Activated T-helper 1 cell treated with anti-CD3 and anti-CD28 coated beads, Interleukin-2, amount 50 U/mL, for 16 hours (primary cell): ENCODE measurements at regions not wholly inside any gene's neighbourhood (a gene's known extent, or its start where the extent isn't known, plus 50 kb on each side); places are given as distances from the start of the nearest gene placed in this dataset.
A peak's percentile ranks its signal among the peaks of the same experiment; 100 is the strongest.
"Not testable (repeated sequence)": the region's sequence is repeated elsewhere in the genome, so short reads cannot be mapped to it uniquely, and the experiment has no call there.

Experiments used
- DNase-seq, 2 donors: peaks; one replicate each; pipeline ENCODE4 v3.0.0-alpha.2; 2020; ENCODE audit warnings: low read depth in 1 of 2, low spot score in 1 of 2

DNA sequence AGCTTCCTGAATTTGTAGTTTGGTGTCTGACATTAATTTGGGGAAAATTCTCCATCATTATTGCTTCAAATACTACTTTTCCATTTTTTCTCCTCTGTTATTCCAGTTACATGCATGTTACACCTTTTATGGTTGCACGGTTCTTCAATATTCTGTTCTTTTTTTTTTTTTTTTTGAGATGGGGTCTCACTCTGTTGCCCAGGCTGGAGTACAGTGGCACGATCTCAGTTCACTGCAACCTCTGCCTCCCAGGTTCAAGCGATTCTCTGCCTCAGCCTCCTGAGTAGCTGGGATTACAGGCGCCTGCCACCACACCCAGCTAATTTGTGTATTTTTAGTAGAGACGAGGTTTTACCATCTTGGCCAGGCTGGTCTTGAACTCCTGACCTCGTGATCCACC is 109.4 kb upstream of the XIST start:
- not testable (repeated sequence) for DNase-seq

DNA sequence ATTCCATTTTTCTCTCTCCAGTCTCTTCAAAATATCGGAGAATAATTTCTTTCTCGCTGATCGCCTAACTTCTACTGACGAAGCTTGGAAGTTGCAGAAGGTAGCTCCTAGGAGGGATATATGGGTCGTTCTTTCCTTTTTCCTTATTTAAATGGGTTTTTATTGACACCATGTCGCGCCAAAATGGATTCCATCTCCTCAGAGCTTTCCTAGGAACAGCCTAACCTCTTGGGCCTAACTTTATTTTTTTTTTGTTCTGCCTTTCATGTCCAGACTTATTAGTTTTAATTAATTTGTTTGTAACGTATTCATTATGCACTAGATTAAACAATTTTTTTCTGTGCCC is 92.0 kb upstream of the XIST start:
- DNase-seq: no peak

DNA sequence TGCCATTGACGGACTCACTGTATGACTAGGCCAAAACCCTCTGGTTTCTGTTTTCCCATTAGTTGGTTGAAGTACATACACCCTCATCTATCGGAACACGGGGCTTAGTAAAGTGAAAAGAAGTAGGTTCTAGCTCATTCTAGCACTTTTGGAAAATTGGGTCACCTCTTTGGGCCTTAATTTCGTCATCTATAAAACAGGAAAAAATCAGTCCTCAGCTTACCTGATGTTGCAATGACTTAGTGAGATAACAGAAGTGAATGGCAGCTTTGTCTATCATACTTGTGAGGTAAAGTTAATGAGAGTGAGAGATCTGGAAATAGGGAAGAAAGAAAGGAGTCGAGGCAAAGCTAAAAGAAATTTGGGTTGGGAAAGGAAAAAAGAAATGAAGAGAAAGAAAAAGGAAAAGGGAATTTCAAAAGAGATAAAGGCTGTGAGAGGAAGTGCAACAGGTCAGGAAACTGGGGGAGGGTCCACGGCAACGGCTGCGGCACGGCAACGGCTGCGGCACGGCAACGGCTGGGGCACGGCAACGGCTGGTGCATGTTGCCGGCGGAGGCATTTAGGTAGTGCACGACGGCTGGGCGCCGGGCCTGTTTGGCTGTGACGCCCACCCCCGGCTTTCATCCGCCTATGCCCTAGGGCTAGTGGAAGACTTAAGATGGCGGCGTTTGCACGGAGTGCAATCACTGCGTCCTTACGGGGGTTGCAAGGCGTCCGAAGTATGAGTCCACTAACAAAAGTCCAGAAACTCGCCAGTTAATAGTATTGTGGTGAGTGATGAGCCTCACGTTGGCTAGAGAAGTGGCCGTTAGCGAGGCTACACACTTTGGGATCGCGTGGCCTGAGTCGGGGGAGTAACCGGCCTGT is 91.4 kb upstream of the XIST start:
- DNase-seq: peak; percentile 56 to 83

DNA sequence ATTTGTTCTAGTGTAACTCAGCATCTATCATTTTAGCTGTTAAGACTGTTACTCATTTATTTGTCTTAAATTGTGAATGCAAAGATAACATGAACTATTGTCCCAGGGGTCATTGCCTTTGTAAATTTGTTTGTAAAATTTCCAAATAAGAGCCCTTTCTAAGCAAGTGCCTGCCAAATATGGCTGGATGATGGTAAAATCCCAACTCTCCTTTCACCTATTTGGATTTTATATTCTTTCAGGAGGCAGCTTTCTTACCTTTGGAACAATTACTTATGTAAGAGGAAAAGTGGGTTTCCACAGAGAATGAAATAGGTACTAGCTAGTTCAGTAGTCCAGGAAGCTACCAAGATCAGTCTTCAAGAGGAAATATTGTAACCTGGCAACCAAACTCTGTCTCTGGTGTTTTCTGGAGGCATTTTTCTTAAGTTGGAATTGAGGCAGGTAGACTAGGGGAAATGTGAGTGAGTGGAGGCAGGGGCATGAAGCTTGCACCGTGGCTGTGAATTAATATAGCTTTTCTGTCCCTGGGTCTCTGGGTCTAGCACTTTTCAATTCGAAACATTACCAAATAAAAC is 88.5 kb upstream of the XIST start:
- no peak for DNase-seq

DNA sequence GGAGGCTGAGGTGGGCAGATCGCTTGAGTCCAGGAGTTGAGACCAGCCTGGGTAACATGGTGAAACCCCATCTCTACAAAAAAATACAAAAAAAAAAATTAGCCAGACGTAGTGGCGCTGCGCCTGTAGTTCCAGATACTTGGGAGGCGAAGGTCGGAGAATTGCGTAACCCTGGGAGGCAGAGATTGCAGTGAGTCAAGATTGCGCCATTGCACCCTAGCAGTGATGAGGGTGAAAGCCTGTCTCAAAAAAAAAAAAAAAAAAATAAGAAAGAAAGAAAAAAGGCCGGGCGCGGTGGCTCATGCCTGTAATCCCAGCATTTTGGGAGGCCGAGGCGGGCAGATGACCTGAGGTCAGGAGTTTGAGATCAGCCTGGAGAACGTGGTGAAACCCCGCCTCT is 85.3 kb upstream of the XIST start:
- not testable (repeated sequence) for DNase-seq

DNA sequence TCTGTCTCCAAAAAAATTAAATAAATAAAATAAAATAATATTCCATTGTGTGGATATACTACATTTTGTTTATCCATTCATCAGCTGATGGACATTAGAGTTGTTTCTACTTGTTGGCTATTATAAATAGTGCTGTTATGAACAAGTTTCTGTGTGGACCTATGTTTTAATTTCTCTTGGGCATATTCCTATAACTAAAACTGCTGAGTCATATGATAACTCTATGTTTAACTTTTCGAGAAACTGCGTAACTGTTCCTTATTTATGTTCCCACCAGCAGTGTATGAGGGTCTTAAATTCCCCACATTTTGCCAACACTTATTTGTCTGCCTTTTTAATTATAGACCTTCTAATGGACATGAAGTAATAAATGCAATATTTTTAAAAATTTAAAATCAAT is 80.0 kb upstream of the XIST start:
- DNase-seq: no peak

DNA sequence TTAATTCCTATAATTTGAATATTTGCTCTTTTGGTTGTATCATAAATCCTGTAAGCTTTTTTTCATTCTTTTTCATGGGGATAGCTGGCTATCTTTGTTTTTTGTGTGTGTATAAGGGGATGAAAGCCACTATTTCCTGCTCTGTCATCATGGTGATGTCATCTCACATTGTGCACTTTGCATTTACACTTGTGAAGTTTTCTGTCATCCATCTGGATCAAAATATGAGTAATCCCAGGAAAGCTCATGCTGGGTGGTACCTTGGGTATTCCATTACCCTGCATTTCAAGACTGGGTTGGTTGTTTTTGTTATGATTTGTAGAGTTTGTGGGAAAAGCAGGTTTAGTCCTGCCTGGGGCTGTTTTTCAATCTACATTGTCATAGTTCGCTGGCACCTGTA is 77.8 kb upstream of the XIST start:
- no peak for DNase-seq

DNA sequence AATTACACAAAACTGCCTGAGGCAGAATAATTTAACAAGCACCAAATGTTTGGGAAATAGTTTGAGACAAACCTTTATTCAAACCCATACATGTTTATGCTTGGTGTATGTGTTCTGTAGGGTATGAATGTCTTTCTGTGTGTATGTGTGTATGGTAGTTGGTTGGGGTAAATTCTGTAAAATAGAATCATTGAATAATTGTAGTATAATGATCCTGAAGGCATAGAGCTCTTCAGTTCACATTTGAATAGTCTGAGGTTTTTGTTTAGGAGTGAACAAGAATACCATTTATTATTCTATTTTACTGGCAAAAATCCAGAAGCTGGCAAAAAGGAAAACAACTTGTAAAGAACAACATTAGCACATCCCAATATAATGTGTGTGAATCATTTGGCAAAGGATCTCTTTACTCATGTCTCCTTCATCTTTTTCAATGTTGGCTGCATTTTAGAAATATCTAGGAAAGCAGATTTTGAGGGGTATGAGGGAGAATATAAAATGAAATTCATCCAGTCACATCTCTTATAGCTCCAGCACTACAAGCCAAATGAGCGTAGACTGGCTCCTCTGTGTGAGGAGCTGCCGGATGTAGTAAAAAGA is 70.4 kb upstream of the XIST start:
- no peak for DNase-seq

DNA sequence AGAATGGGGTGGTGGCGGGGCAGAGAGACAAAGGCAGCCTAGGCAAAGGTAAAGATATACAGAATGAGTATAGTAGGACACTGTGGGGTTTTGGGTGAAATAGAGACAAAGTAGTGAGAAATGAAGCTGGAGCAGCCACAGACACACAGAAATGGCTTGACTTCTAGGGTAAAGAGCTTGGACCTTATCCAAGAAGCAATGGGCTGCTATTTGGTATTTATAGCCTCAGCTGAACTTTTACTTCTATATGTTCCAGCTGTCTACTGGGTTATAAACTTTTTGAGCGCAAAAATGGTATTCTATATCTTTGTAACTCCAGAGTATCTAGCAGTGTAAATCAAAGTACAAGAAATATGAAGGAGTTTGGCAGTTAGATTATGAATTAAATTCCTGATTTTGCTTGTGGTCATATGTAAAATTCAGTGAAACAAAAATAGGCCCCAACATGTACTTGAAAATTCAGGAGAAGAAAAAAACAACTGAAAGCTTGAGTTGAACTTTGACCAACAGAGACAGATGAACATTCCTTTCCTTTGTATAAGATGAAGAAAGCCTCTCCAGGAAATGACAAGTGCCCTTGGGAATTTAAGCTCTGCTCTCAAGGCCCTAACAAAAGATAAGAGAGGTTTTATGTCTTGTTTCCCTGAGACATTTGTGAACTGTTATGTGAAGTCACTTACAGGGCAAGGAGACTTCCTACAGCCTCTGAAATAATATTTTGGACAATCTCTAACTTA is 64.6 kb upstream of the XIST start:
- no peak for DNase-seq

DNA sequence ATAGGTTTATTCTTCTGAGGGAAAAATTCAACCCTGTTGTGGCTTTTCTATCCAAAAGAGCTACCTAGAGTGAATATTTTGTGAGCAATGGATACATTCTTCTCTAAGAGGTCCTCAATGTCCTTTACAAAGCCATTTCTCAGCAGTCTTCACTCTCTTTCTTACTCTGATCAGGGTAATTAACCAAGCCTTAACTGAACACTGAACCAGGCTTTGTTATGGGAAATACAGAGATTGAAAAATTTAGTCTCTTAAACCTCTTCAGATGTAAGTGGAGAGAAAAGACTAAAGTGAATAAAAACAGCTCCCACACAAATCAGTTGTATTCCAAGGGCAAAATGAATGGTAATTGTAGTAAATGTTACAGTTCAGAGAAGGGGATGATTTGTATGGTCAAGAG is 64.0 kb upstream of the XIST start:
- DNase-seq: no peak

DNA sequence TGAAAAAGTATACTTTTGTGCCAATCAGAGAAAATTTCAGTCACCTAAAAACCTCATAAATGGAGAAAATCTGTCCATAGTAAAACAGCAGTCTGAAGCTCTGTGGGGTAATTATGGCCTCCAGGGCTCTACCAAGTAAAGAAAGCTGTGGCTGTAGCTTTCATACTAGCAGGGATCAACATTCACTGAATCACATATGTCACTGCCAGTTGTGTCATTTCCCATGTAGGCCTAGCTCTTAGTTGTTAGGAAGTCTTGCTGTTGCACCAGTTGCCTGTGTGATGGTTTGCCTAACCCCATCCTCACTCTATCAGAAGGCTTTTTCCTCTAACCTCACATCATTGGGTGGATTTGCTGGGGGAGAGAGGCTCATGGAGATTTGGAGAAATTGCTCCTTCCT is 62.3 kb upstream of the XIST start:
- DNase-seq: not testable (repeated sequence)

DNA sequence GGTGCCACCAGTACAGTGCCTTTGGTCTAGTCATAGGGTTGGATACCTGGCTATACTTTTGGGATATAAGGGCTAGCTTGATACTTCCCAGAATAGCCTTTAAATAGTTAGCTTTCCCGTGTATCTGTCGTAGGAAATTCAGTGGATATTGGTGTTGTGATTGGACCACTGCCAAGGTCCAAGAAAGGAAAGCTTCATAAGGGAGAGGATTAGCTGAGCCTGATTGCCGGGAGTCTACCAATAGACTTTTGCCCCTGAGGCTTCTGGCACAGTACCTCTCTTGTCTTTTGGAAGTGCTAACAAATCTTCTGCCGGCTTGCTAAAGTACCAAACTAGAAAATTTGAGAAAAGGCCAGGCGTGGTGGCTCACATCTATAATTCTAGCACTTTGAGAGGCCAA is 61.1 kb upstream of the XIST start:
- no peak for DNase-seq

DNA sequence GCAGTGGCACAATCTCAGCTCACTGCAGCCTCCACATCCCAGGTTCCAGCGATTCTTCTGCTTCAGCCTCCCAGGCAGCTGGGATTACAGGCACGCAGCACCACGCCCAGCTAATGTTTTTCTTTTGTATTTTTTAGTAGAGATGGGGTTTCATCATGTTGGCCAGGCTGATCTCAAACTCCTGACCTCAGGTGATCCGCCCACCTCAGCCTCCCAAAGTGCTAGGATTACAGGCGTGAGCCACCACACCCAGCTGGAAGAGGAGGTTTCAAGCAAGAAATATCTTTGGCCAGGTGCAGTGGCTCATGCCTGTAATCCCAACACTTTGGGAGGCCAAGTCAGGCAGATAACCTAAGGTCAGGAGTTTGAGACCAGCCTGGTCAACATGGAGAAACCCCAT is 59.4 kb upstream of the XIST start:
- not testable (repeated sequence) for DNase-seq

DNA sequence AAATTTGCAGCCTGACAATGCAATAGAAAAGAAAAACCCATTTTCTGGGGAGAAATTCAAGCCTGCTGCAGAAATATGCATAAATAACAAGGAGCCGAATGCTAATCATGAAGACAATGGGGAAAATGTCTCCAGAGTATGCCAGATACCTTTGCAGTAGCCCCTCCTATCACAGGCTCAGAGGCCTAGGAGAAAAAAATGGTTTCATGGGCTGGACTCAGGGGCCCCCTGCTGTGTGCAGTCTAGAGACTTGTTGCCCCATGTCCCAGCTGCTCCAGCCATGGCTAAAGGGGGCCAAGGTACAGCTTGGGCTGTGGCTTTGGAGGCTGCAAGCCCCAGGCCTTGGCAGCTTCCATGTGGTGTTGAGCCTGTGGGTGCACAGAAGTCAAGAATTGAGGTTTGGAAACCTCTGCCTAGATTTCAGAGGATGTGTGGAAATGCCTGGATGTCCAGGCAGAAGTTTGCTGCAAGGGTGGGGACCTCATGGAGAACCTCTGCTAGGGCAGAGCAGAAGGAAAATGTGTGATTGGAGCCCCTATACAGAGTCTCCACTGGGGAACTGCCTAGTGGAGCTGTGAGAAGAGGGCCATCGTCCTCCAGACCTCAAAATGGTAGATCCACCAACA is 53.3 kb upstream of the XIST start:
- DNase-seq: not testable (repeated sequence)

DNA sequence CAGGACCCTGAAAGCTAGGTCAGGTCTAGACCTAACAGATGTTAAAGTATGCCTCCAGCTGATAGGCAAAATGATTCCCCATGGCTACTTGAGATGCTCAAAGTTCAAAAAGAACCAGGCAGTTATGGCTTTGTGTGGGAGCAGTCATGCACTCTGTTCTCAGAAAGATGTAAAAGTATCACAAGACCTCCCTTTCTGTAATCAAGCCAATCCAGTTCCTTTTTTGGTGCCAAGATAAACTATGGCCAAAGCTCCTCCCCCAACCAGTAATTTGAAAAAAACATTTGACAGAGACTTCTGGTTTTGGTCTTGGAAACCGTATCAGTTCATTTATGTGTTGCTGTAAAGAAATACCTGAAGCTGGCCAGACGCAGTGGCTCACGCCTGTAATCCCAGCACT is 51.4 kb upstream of the XIST start:
- DNase-seq: no peak
